ENCODE measurements at regions not wholly inside any gene's neighbourhood (a gene's known extent, or its start where the extent isn't known, plus 50 kb on each side); places are given as distances from the start of the nearest gene placed in this dataset.
"Not testable (repeated sequence)": the region's sequence is repeated elsewhere in the genome, so short reads cannot be mapped to it uniquely, and the experiment has no call there.

- DNase-seq (ENCODE audit: low spot score) = no peak
Measured at GRCh38 chr2:236903978-236904377, 181.7 kb upstream of the COPS8 start.

GRCh38 chr2:236904389-236905263 lies 181.1 kb upstream of the COPS8 start:
- no peak for DNase-seq (ENCODE audit: low spot score)

DNA sequence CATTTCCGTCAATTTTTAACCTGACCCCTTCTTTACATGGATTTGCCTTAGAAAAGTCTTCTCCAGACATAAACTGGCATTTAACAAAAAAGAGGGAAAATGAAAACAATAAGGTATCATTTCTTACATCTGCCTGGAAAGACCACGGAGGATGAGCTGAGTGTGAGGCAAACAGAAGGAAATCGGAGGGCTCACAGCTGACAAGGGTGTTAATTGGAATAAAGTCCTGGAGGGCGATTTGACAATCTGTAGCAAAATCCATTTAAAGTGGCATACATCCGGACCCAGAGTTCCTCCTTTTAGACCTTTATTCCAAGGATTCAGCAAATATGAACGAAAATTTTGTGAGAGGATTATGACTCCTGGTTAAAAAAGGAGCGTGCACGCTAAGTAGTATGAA lies 179.7 kb upstream of the COPS8 start:
- DNase-seq (ENCODE audit: low spot score) = no peak

DNA sequence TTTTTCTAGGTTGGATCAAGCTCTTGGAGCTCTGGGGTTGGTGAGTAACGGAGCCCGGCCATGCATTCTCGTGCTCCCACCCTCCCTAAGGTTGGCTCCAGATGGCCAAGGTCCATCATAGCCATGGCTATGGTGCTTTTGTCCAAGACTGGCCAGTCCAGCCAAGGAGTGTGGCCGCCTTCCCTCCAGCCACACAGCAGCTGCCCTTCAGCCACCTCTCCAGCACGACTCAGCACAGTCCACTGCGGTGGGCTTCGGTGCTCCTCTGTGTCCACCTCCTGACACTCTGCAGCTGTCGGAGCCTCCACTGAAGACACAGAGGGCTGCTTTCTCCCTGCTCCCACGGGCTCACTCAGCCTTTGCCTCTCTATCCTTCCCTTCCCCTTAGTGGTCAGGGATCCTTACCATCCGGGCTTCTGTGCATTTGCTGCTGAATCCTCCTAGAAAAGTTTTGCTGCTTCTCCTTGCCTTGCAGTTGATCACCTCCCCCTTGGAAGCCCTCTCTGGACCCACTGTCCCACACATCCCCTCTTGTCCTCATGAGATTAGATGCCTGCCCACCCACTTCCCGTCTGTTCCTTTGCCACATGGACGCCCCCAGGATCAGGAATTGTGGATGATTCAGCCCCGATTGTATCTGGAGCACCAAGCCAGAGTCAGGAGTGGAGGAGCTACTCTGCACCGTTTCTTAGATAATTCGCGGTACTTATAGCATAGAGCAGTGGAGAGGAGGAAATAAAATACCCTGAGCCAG lies 177.1 kb upstream of the COPS8 start:
- no peak for DNase-seq (ENCODE audit: low spot score)

GRCh38 chr2:236909193-236909504 lies 176.5 kb upstream of the COPS8 start:
- no peak for DNase-seq (ENCODE audit: low spot score)

- DNase-seq (ENCODE audit: low spot score) = no peak
Measured at GRCh38 chr2:236909802-236910201, 175.9 kb upstream of the COPS8 start.

DNA sequence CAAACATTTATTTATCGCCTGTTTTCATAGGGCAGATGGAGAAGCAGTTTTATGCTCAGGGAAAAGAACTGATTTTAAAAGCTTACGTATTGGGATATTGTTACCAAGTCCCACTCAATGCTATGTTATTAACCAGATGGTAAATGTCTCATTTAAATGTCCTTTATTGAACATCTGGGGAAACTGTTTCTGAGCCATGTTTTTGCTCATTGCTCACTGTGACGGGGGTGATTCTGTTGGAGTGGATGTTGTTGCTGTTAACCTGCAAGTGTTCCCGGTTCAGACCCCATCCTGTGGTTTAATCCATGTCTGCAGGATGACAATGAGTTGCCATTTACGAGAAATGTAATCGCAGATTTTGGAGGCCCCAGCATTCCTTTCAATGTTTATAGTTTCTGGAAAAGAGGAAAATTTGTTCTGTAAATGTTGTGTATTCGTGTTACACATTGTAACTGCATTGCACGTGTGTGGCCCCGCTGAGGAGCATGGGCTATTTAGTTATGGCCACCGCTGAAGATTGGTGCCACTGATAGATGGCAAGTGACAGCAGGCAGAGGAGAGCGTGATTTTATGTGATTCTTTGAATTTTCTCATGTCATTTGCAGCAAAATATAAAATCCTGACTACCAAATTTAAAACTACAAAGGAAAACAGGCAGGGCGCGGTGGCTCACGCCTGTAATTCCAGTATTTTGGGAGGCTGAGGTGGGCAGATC lies 174.8 kb upstream of the COPS8 start:
- no peak for DNase-seq (ENCODE audit: low spot score)

DNA sequence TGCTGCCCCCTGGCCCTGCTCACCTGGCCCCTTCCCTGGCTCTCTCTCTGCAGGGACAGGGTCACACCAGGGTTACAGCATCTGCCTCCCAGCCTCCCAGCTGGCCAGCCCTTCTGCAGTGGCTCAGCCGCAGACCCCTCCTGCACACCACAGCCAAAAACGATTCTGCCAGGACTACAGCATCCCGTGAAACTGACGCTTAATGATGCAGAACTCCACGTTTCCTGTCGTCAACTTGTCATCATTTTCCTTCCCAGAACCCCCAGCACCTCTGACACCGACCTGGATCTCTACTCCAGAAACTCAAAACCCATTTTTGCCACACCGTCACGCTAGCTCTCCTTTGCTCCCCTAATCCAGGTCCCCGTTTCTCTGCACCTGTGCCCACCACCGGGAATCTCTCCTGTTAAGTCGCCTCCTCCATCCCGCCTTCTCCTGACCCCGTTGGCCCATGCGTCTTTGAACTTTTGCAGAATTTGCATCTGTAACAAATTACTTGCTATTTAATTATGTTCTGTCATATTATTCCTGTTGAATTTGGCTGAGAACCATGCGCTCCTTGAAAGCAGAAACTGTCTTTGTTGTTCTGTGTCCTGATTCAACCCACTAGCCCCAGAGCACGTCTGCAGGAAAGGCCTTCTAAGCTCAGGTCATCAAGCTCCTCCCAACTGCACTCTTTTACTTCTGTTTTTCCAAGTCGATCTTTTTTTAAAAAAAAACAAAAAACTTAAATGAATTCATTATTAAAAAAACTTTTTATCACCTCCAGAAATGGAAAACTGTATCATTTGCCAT lies 173.2 kb upstream of the COPS8 start:
- DNase-seq (ENCODE audit: low spot score) = no peak

- DNase-seq (ENCODE audit: low spot score) = no peak
Measured at GRCh38 chr2:236915186-236915585, 170.5 kb upstream of the COPS8 start.

- no peak for DNase-seq (ENCODE audit: low spot score)
Measured at GRCh38 chr2:236915726-236916125, 170.0 kb upstream of the COPS8 start.

GRCh38 chr2:236916181-236916580 lies 169.5 kb upstream of the COPS8 start:
- no peak for DNase-seq (ENCODE audit: low spot score)

DNA sequence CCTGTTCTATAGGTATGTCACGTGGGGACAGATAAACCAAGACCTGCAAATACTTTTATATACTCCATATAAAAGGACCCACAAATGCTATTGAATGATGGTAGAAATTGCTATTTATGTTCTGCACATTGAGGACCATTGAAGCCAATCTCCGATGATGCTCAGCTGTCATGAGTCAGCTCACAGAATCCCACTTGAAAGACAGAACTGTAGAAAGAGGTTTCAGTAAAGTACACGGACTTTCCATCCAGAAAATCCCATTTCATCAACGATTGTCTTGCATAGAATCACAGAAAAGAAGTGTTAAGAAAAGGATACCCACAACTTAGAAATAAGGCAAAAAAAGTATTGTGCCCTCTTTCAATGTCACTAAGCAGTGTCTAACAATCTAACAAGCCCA lies 169.0 kb upstream of the COPS8 start:
- no peak for DNase-seq (ENCODE audit: low spot score)

DNA sequence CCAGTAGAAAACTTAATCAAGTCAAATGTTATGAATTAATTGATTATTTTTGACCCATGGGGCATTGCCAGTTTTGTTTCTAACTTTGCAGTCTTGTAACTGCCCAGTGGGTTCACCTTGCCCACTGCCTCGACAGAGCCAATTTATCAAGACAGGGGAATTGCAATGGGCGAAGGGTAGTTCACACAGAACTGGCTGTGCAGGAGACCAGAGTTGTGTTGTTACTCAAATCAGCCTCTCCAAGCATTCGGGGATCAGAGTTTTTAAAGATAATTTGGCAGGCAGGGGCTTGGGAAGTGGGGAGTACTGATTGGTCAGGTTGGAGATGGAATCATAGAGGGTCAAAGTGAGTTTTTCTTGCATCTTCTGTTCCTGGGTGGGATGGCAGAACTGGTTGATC lies 168.5 kb upstream of the COPS8 start:
- DNase-seq (ENCODE audit: low spot score) = no peak

GRCh38 chr2:236918545-236918944 lies 167.1 kb upstream of the COPS8 start:
- no peak for DNase-seq (ENCODE audit: low spot score)

GRCh38 chr2:236919209-236919608 lies 166.5 kb upstream of the COPS8 start:
- no peak for DNase-seq (ENCODE audit: low spot score)

- not testable (repeated sequence) for DNase-seq (ENCODE audit: low spot score)
Measured at GRCh38 chr2:236919801-236920379, 165.8 kb upstream of the COPS8 start.

DNA sequence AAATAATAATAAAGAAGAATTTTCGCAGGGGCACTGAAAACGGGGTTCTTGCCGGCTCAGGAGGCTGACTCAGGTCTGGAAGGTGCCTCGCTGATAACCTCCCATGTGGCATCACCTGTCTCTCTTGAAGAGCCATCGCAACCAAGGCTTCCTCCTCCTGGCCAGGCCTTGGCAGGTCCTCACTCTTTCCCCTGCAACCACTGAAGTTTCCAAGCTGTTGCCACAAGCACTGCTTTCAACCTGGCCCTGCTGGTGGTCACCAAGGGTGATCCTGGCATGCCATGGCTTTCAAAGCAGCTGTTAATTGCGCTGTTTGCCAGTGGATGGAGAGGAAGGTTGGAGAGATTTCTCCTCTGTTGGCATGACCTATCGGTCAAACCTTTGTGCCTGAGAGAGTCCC lies 163.6 kb upstream of the COPS8 start:
- DNase-seq (ENCODE audit: low spot score) = no peak

GRCh38 chr2:236928380-236929037 lies 157.2 kb upstream of the COPS8 start:
- no peak for DNase-seq (ENCODE audit: low spot score)

- DNase-seq (ENCODE audit: low spot score) = no peak
Measured at GRCh38 chr2:236932831-236933361, 152.8 kb upstream of the COPS8 start.

- DNase-seq (ENCODE audit: low spot score) = no peak
Measured at GRCh38 chr2:236934166-236934565, 151.5 kb upstream of the COPS8 start.

GRCh38 chr2:236934656-236935055 lies 151.0 kb upstream of the COPS8 start:
- DNase-seq (ENCODE audit: low spot score) = no peak
